ENCODE measurements at regions not wholly inside any gene's neighbourhood (a gene's known extent, or its start where the extent isn't known, plus 50 kb on each side); places are given as distances from the start of the nearest gene placed in this dataset.

DNA sequence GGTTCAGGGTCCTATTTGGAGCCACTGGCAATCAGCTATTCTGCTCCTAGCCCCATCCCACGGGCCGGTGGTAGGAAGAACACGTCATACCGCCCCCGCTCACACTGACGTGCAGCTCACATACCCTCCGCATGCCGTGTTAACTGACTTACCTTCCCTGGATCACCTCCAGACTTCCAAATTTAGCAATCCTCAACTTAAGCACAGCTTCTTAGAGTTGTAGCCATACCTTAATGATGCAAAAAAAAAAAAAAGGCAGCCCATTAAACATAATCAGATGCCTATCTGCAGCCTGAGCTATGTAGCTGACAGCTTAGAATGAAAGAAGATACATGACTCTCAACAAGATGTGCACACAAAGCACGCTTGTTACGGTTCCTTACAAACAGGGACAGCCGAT is 93.0 kb downstream of the IRX2 start:
- DNase-seq (ENCODE audit: low read depth): no peak

GRCh38 chr5:2657151-2657550 is 94.3 kb downstream of the IRX2 start:
- no peak for DNase-seq (ENCODE audit: low read depth)

DNA sequence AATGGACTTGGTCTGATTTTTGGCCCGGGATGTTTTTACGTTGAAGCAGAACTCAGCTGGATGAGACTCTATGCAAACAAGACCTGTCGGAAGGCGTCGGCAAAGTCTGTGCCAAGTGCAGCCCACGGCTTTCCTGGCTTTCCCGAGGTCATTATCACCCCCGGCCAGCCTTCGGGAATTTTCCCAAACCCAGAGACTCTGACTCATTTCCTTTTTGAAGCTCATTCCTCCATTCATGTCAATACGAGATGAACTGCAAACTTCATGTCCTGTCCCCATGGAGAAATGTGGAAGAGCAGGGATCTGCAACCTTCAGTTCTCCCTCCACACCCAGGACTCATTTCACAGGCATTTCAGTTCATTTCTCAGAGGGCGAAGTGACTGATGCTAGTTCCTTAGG is 95.3 kb downstream of the IRX2 start:
- DNase-seq (ENCODE audit: low read depth): no peak

DNA sequence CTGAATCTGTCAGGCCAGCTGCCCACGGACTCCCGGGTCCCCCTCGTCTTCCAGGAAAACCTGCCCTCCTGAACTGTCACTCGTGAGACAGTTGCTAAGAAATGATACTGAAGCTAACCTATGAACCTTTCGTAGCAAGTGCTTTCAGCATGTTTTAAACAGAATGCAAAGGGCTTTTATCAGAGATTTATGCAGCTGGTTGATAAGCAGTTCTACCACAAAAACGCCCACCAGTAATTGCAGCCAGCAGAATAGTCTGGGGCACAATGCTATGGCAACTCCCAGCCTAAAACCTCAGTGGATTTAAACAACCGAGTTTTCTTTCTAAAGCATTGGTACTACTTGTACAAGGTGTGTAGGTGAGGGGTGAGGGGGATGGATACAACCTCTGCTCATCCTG is 97.5 kb downstream of the IRX2 start:
- DNase-seq (ENCODE audit: low read depth): no peak

DNA sequence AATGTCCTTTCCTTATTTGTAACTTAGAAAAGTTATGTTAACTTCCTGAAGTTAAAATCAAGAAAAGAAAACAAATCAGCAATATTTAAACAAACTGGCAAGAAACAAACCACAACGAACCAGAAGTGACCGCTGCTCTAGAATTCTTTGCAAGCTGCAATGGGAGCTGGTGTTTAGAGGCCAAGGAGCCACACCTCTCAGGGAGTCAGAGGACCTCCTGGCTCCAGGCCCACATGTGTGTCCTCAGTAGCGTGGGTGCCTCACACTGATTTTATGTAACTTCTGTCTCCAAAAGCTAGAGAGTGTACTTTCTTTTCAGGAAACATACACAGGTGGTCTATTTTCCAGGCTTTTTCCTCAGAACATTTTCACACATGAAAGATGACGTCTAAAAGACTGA is 100.4 kb downstream of the IRX2 start:
- DNase-seq (ENCODE audit: low read depth): no peak

DNA sequence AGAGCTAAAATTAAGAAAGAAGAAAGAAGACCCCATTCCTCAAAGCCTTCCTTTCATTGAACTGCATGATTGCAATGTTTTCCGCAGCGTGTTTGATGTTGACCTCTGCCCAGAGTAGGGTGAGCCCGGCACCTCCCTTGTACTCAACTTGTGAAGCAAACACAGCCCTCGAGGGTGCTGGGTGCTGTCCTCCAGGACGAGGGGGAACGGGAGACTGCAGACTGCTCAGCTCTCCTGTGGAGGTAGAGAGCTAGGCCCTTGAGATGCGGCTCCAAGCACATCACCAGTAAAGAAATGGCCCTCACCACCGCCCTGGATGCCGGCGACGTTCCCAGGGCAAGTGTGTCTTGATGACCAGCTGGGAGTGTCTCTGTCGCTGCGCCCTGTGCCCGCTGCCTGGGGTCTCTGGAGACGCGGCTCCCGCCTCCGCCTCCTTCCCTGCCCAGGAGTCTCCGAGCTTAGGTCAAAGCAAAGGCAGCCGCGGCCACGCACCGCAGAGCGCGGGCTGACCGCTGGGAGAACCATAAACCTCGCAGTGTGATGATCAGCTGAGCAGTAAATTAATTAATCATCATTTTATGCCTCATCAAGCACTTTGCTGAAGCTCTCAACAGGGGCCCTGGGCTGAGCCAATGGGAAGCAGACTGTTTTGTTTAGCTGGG is 108.7 kb downstream of the IRX2 start:
- DNase-seq (ENCODE audit: low read depth): no peak

GRCh38 chr5:2640717-2641116 is 110.8 kb downstream of the IRX2 start:
- no peak for DNase-seq (ENCODE audit: low read depth)

DNA sequence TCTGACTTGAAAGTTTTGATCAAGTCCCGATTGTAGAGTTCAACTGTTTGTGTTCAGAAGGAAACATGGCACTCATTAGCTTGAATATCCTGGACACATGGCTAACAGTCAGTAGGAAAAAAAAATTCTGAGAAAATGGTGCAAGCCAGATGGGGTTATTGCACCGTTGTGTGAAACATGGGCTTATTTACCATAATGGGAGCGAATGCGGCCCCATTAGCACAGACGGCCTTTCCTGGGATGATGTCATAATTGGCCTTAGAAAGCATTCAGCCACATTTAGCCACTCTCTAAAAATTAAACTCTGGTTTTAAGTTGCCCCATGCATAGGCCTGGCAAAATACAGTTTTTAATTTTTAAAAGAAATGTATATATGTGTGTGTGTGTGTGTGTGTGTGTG is 112.1 kb downstream of the IRX2 start:
- no peak for DNase-seq (ENCODE audit: low read depth)

DNA sequence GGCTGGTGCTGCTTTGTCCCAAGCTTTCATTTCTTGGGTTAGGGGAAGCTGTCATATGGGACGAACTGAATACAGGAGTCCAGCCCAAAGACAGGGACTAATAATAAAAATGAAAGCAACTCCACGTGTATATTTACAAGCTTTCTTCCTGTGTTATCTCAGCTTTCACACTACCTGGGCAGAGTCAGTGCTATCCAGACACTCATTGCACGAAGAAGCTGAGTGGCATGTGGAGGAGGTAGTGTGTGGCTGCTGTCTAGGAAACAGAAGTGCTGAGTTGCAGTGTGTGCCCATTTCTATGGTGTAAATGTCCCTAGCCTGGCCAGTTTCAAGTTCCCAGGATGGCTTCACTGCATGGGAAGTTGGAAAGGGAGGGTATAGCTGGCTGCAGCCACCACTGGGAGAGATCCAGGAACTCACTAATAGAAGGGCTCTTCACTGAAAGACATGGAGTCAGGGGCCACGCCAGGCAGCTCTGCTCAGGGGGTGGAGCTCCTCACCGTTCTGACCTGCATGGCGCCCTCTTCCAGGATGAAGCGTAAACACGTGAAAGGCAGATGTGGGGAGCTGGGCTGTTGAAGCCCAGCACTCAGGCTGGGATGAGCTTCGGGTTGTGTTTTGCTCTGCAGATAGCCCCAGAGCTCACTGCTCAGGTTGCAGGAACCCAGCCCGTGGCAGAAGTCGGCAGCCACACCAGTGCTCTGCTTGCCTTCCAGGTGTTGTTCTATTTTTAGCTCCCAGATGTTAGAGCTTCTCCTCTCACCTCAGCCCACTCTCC is 116.9 kb downstream of the IRX2 start:
- DNase-seq (ENCODE audit: low read depth): no peak

DNA sequence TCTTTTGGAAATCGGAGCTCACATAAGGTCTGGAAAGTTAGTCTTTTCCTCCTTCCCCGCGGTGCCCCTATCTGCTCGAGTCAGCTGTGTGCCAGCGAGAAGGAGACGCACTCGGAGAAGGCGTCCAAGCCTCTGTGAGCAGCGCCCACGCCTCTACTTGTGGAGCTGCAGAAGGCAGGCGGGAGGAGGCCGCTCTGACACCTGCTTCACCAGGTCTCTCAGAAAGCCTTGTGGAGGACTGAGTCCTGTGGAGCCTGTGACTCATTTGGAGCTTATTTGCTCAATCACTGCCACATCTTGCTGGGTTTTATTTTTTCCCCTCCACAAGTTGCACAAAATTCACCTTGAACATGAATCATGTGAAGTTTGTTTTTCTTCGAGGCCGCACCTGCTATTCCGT is 117.5 kb downstream of the IRX2 start:
- no peak for DNase-seq (ENCODE audit: low read depth)

DNA sequence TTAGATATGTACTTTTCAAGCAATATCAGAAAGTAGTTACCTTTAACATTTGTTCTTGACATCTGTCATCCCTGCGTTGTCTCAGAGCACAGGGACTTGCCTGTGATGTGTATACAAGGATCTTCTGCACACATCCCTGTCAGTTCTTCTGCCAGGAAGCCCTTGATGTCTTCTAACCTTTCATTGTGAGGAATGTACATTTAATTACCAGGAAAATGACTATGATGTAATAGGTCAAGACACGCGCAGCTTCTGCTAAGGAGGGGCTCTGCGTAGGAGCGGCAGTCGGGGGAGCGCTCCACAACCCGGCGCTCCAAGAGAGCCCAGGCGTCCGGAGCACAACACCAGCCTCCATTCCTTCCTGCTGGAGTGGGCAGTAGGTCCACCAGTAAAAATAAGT is 119.7 kb downstream of the IRX2 start:
- no peak for DNase-seq (ENCODE audit: low read depth)

GRCh38 chr5:2629045-2629444 is 122.4 kb downstream of the IRX2 start:
- no peak for DNase-seq (ENCODE audit: low read depth)

GRCh38 chr5:2627867-2628266 is 123.6 kb downstream of the IRX2 start:
- DNase-seq (ENCODE audit: low read depth): no peak

DNA sequence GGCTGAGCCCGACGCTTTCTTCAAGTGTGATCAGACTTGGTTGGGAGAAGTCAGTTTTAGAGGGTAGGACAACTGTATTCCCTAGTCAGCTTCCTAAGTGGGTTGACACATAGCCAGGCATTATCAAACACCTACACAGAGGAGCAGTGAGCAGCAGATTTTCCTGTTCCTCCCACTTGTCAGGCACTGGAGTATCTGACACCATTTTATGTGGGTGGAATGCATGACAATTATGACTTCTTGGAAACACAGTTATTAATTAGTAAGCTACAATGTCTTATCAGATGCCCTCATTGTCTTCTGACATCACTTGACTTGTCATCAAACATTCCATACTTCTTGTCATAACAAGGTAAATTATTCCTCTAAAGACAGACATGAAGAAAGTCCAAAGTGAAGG is 124.9 kb downstream of the IRX2 start:
- DNase-seq (ENCODE audit: low read depth): no peak

GRCh38 chr5:2622866-2623265 is 128.6 kb downstream of the IRX2 start:
- no peak for DNase-seq (ENCODE audit: low read depth)

- no peak for DNase-seq (ENCODE audit: low read depth)
These were observed 129.8 kb downstream of the IRX2 start for GRCh38 chr5:2621631-2622030.

DNA sequence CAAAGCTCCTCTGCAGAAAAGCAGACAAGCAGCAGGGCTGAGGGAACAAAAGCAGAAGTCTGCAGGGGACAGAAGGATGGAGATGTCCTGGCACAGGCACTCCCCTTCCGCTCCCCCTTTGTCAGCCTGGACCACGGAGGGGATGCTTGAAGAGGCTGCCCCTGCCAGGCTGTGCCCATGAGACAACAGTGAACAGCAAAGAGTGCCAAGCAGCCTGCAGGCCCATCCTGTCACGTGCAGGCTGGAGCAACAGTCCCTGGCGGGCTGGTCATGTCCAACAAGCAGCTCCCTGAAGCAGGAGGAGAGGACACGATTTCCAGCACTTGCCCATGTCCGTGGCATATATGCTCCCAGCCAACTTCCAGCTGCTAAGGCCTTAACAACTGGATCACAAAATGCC is 132.3 kb downstream of the IRX2 start:
- no peak for DNase-seq (ENCODE audit: low read depth)

GRCh38 chr5:2617461-2617860 is 134.0 kb downstream of the IRX2 start:
- DNase-seq (ENCODE audit: low read depth): no peak

- DNase-seq (ENCODE audit: low read depth): no peak
These were observed 135.6 kb downstream of the IRX2 start for GRCh38 chr5:2615917-2616316.

DNA sequence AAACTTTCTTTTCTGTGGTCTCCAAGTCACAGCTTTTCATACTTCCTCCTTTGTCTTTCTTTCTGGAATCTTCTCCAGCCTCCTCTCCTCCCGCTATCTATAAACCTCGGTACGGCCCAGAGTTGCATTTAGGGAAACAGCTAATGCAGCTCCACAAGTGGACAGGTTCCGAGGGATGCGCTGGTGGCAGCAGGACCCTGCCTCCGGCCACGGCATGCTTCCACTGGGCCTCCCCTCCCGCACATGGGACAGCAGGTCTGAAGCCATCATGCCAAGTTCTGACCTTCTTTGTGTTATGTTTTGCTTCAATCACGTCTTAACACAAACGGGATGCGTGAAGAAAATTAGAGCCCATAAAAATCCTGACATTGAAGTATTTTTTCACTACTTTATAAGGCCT is 136.9 kb downstream of the IRX2 start:
- no peak for DNase-seq (ENCODE audit: low read depth)

DNA sequence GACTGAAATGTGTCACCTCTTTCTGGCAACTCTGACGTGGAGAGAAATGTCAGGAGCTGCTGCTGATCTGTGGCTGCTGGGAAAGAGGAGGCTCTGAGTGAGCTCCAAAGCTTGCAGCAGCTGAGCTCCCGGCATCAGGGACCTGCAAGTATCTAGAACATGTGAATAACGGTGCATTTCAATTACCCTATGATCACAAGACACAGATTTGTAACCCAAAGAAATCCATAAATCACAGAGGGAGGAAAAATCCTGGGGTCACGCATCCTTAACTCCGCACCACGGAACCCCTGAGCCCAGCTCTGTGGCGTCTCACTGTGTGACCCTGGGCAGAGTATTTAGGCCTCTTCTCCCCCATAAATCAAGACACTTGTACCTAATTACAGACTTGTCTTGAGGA is 139.8 kb downstream of the IRX2 start:
- no peak for DNase-seq (ENCODE audit: low read depth)

DNA sequence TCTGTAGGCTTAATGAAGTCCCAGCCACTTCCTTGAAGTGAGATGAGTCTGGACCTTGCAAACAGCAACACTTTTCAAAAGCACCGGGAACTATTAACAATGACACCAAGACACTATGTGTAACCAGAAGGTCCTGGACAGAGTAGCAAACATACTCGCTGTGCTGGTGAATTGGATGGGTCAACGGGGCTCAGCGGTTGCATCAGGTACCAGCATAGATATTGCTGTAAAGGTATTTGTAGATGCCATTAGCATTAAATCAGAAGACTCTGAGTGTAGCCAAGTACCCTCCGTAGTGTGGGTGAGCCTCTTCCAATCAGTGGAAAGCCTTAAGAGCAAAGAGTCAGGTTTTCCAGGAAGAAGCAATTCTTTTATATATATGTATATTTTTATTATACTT is 140.5 kb downstream of the IRX2 start:
- no peak for DNase-seq (ENCODE audit: low read depth)

GRCh38 chr5:2608391-2608790 is 143.1 kb downstream of the IRX2 start:
- DNase-seq (ENCODE audit: low read depth): no peak

- DNase-seq (ENCODE audit: low read depth): no peak
These were observed 143.9 kb downstream of the IRX2 start for GRCh38 chr5:2607598-2607997.

Data from stimulated activated CD8-positive, alpha-beta memory T cell treated with anti-CD3 and anti-CD28 coated beads, Interleukin-12 subunit alpha, Interleukin-12 subunit beta, amount 100 ng/mL, for 4 hours (primary cell).